Fibroblast of lung (primary cell): ENCODE measurements at regions not wholly inside any gene's neighbourhood (a gene's known extent, or its start where the extent isn't known, plus 50 kb on each side); places are given as distances from the start of the nearest gene placed in this dataset.

ENCODE experiments used
- CTCF ChIP-seq, 2 donors: IDR thresholded peaks in 1 of 2; conservative IDR thresholded peaks in 1 of 2; 1 replicate in 1 of 2; 2 replicates in 1 of 2; pipeline ENCODE4 v1.5.1; 2011 to 2012; ENCODE audit warnings: low read length in 2 of 2, control low read depth in 1 of 2, inconsistent platforms in 1 of 2, low read depth in 1 of 2, mild to moderate bottlenecking in 1 of 2
- EZH2 ChIP-seq: IDR thresholded peaks from 2 replicates; pipeline ENCODE4 v1.5.1; 2012; ENCODE audit warnings: low read length, control low read depth, mild to moderate bottlenecking; ENCODE audit errors: missing control alignments

GRCh38 chrX:128216364-128216763 is 164.2 kb upstream of the ACTRT1 start:
- TF ChIP-seq CTCF (conservative IDR thresholded peaks at IDR 0.05 in 1 of 2, IDR thresholded peaks at IDR 0.05 in 1 of 2; ENCODE audit: low read depth in 1 of 2, low read length in 2 of 2) (no peak), EZH2 (no peak)
